Cardiac muscle cell (in vitro differentiated cells and primary cell): ENCODE measurements at regions not wholly inside any gene's neighbourhood (a gene's known extent, or its start where the extent isn't known, plus 50 kb on each side); places are given as distances from the start of the nearest gene placed in this dataset.

Source experiments
- DNase-seq, 2 donors: peaks; one replicate each; pipeline versions ENCODE4 v3.0.0 to v3.0.0-alpha.2; 2010 to 2017; ENCODE audit warnings: low read depth in 1 of 2, low spot score in 1 of 2
- H3K27ac ChIP-seq: fragments of 200-600 bp; sonication (generic); 2 replicates; pipeline ENCODE4 v1.5.1; 2016
- H3K27me3 ChIP-seq: fragments of 200-600 bp; sonication (generic); 2 replicates; pipeline ENCODE4 v1.6.0; 2016; ENCODE audit warnings: control low read depth
- H3K36me3 ChIP-seq: fragments of 200-600 bp; sonication (generic); 2 replicates; pipeline ENCODE4 v1.5.1; 2016; ENCODE audit warnings: control low read depth
- H3K4me1 ChIP-seq: fragments of 200-600 bp; sonication (generic); 2 replicates; pipeline ENCODE4 v1.8.1; 2017; ENCODE audit warnings: low read depth, mild to moderate bottlenecking, mixed run types
- H3K4me3 ChIP-seq: fragments of 200-600 bp; sonication (generic); 2 replicates; pipeline ENCODE4 v1.5.1; 2016; ENCODE audit warnings: mild to moderate bottlenecking
- H3K9me3 ChIP-seq: fragments of 200-600 bp; sonication (generic); 2 replicates; pipeline ENCODE4 v1.5.1; 2017; ENCODE audit warnings: low read depth, mild to moderate bottlenecking, control low read depth
- TF ChIP-seq, protein P1 (sequence below): IDR thresholded peaks from 2 replicates; pipeline ENCODE4 v1.5.1; 2012; ENCODE audit warnings: low read depth, mild to moderate bottlenecking, low read length

- peaks cover 7% of the 10 kb centered on the region for H3K4me1 ChIP-seq
- no peak overlapping the region for H3K4me3 ChIP-seq
- H3K27me3 ChIP-seq = no peaks in the 10 kb centered on the region
- no peaks in the 10 kb centered on the region for H3K9me3 ChIP-seq
- no peaks in the 10 kb centered on the region for H3K36me3 ChIP-seq
- no peak for DNase-seq
- TF ChIP-seq, protein P1, sequence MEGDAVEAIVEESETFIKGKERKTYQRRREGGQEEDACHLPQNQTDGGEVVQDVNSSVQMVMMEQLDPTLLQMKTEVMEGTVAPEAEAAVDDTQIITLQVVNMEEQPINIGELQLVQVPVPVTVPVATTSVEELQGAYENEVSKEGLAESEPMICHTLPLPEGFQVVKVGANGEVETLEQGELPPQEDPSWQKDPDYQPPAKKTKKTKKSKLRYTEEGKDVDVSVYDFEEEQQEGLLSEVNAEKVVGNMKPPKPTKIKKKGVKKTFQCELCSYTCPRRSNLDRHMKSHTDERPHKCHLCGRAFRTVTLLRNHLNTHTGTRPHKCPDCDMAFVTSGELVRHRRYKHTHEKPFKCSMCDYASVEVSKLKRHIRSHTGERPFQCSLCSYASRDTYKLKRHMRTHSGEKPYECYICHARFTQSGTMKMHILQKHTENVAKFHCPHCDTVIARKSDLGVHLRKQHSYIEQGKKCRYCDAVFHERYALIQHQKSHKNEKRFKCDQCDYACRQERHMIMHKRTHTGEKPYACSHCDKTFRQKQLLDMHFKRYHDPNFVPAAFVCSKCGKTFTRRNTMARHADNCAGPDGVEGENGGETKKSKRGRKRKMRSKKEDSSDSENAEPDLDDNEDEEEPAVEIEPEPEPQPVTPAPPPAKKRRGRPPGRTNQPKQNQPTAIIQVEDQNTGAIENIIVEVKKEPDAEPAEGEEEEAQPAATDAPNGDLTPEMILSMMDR = no peak
- H3K27ac ChIP-seq = no peak overlapping the region
These were observed 66.7 kb upstream of the HS6ST1 start for GRCh38 chr2:128385365-128385764.

DNA sequence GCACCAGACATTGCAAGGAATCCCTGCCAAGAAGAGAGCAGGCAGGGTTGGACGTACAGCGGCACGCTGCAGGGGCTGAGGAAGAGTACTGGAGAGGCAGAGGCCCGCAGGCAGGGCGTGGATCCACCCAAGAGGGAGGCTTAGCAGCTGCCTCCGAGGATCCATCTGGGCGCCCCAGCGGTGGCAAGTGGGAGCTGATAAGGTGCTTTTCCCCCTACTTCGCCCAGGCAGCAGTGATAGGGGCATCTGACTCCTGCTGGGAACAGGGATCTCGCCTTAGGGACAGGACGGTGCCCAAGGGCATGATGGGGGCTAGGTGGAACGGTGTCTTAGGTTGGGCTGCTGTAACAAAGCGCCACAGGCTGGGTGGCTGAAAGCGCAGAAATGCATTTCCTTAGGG, 67.4 kb upstream of the HS6ST1 start:
- no peaks in the 10 kb centered on the region for H3K27me3 ChIP-seq
- H3K4me1 ChIP-seq = peaks cover 6% of the 10 kb centered on the region
- no peaks in the 10 kb centered on the region for H3K9me3 ChIP-seq
- no peak for DNase-seq
- H3K36me3 ChIP-seq = no peaks in the 10 kb centered on the region
- TF ChIP-seq, protein P1 = no peak
- H3K27ac ChIP-seq = no peak overlapping the region
- H3K4me3 ChIP-seq = no peak overlapping the region

- Histone ChIP-seq H3K36me3 (no peaks in the 10 kb centered on the region), H3K9me3 (no peaks in the 10 kb centered on the region), H3K4me3 (no peak overlapping the region), H3K4me1 (no peaks in the 10 kb centered on the region), H3K27ac (no peak overlapping the region), H3K27me3 (no peaks in the 10 kb centered on the region)
- peak in 1 of 2 donors; percentile 29 for DNase-seq
- TF ChIP-seq, protein P1 = no peak
These were observed 69.9 kb upstream of the HS6ST1 start for GRCh38 chr2:128388499-128388941.

DNA sequence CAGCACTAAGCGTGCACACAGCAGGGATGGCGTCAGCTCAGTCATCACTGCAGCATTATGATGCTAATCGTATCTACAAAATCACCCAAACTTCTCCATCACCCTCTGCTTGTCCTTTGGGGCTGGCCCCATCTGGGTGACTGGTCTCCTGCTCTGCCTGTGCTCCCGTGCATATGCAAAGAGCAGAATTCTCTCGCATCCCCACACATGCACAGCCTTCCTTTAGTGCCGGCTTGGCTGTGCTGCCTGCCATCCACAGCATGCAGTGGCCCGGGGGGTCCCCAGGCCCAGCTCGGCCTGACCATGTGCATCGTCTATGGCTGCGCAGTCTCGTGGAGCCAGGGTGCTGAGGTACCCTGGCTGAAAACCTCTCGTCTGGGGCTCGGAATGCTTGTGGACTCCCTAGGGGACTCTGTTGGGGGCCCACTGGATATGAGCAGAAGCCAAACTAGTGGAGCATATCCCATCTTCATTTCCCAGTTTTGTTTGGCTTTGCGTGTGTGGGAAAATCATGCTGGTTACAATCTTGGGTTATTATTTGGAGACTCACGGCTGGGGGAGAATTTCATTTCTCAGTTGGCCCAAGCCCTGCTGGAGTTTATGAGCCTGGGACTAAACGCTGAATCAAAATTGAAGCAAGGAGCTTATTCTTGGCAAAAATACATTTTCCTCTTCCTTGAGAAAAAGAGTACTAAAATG, 70.9 kb upstream of the HS6ST1 start:
- H3K36me3 ChIP-seq = no peaks in the 10 kb centered on the region
- H3K27ac ChIP-seq = no peak overlapping the region
- H3K4me3 ChIP-seq = no peak overlapping the region
- no peaks in the 10 kb centered on the region for H3K9me3 ChIP-seq
- no peaks in the 10 kb centered on the region for H3K27me3 ChIP-seq
- DNase-seq = no peak
- H3K4me1 ChIP-seq = no peaks in the 10 kb centered on the region
- TF ChIP-seq, protein P1 = no peak

- Histone ChIP-seq H3K27ac (no peak overlapping the region), H3K36me3 (no peaks in the 10 kb centered on the region)
- no peak for DNase-seq
These were observed 71.8 kb upstream of the HS6ST1 start for GRCh38 chr2:128390256-128390990.

More at GRCh38 chr2:128390256-128390990, 71.8 kb upstream of the HS6ST1 start:
- TF ChIP-seq, protein P1 = no peak
- Histone ChIP-seq H3K4me1 (no peaks in the 10 kb centered on the region), H3K27me3 (no peaks in the 10 kb centered on the region), H3K9me3 (no peaks in the 10 kb centered on the region), H3K4me3 (no peak overlapping the region)
